Neuronal stem cell (in vitro differentiated cells): ENCODE measurements at regions not wholly inside any gene's neighbourhood (a gene's known extent, or its start where the extent isn't known, plus 50 kb on each side); places are given as distances from the start of the nearest gene placed in this dataset.
"Not testable (repeated sequence)": the region's sequence is repeated elsewhere in the genome, so short reads cannot be mapped to it uniquely, and the experiment has no call there.

Experiments used
- DNase-seq: peaks from one replicate; pipeline ENCODE4 v3.0.0-alpha.2; 2013; ENCODE audit warnings: low spot score
- H2AFZ ChIP-seq: one replicate; pipeline ENCODE4 v1.6.1; 2013; ENCODE audit warnings: mild to moderate bottlenecking, low read length, inconsistent platforms
- H2AK5ac ChIP-seq: 2 replicates; pipeline ENCODE4 v1.6.1; 2013; ENCODE audit warnings: low read depth, mild to moderate bottlenecking, inconsistent platforms, low read length, moderate library complexity, mixed read lengths
- H2BK120ac ChIP-seq: 2 replicates; pipeline ENCODE4 v1.6.1; 2013; ENCODE audit warnings: low read depth, mild to moderate bottlenecking, inconsistent platforms, low read length, moderate library complexity, mixed read lengths
- H2BK12ac ChIP-seq: one replicate; pipeline ENCODE4 v1.6.1; 2013; ENCODE audit warnings: low read length, inconsistent platforms
- H2BK15ac ChIP-seq: 2 replicates; pipeline ENCODE4 v1.6.1; 2013; ENCODE audit warnings: mild to moderate bottlenecking, low read length, inconsistent platforms, mixed read lengths
- H2BK5ac ChIP-seq: one replicate; pipeline ENCODE4 v1.6.1; 2013; ENCODE audit warnings: inconsistent platforms, mild to moderate bottlenecking, low read length, moderate library complexity
- H3K14ac ChIP-seq: one replicate; pipeline ENCODE4 v1.6.1; 2013; ENCODE audit warnings: low read length, inconsistent platforms
- H3K18ac ChIP-seq: 2 replicates; pipeline ENCODE4 v1.6.1; 2013; ENCODE audit warnings: low read length, inconsistent platforms
- H3K23ac ChIP-seq: 2 replicates; pipeline ENCODE4 v1.6.1; 2013; ENCODE audit warnings: low read depth, mild to moderate bottlenecking, mixed read lengths, low read length, inconsistent platforms; ENCODE audit not compliant: poor library complexity
- H3K27ac ChIP-seq: replicated peaks from 3 replicates; pipeline ENCODE4 v1.5.1; 2013; ENCODE audit warnings: low read length, inconsistent platforms
- H3K27me3 ChIP-seq, 3 experiments: 2 replicates each; pipeline ENCODE4 v1.6.1; 2013; ENCODE audit warnings: low read length in 3 of 3, mild to moderate bottlenecking in 2 of 3, inconsistent platforms in 1 of 3, low read depth in 1 of 3, mixed read lengths in 1 of 3, moderate library complexity in 1 of 3; ENCODE audit not compliant: control insufficient read depth in 3 of 3, insufficient read depth in 3 of 3
- H3K36me3 ChIP-seq, 2 donors: replicated peaks in 1 of 2; 2 replicates each; pipeline ENCODE4 v1.6.1; 2013; ENCODE audit warnings: low read length in 2 of 2; ENCODE audit not compliant: control insufficient read depth in 2 of 2, insufficient read depth in 2 of 2
- H3K4ac ChIP-seq: 2 replicates; pipeline ENCODE4 v1.6.1; 2013; ENCODE audit warnings: inconsistent platforms, mild to moderate bottlenecking, low read length, moderate library complexity
- H3K4me1 ChIP-seq, 2 donors: 1 replicate in 1 of 2; 2 replicates in 1 of 2; pipeline ENCODE4 v1.6.1; 2013; ENCODE audit warnings: low read length in 2 of 2, low read depth in 1 of 2; ENCODE audit not compliant: control insufficient read depth in 2 of 2, insufficient read depth in 1 of 2
- H3K4me2 ChIP-seq: one replicate; pipeline ENCODE4 v1.6.1; 2013; ENCODE audit warnings: mild to moderate bottlenecking, low read length, inconsistent platforms; ENCODE audit not compliant: insufficient read depth, poor library complexity, severe bottlenecking
- H3K4me3 ChIP-seq, 2 donors: 2 replicates each; pipeline ENCODE4 v1.5.1; 2013; ENCODE audit warnings: low read length in 2 of 2, mild to moderate bottlenecking in 2 of 2, inconsistent platforms in 1 of 2, moderate library complexity in 1 of 2
- H3K79me1 ChIP-seq: one replicate; pipeline ENCODE4 v1.6.1; 2013; ENCODE audit warnings: low read depth, mild to moderate bottlenecking, inconsistent platforms, low read length, moderate library complexity
- H3K9ac ChIP-seq: one replicate; pipeline ENCODE4 v1.6.1; 2013; ENCODE audit warnings: mild to moderate bottlenecking, low read depth, low read length, inconsistent platforms; ENCODE audit not compliant: poor library complexity
- H3K9me3 ChIP-seq, 2 donors: replicated peaks in 1 of 2; 2 replicates each; pipeline versions ENCODE3 to v1.6.1; 2013; ENCODE audit warnings: low read length in 2 of 2, mild to moderate bottlenecking in 2 of 2, inconsistent platforms in 1 of 2, low read depth in 1 of 2, mixed read lengths in 1 of 2, moderate library complexity in 1 of 2; ENCODE audit not compliant: control insufficient read depth in 2 of 2, insufficient read depth in 1 of 2
- H4K8ac ChIP-seq: one replicate; pipeline ENCODE4 v1.6.1; 2013; ENCODE audit warnings: low read depth, mild to moderate bottlenecking, inconsistent platforms, low read length, moderate library complexity
- H4K91ac ChIP-seq: one replicate; pipeline ENCODE4 v1.6.1; 2013; ENCODE audit warnings: low read length, low read depth, mild to moderate bottlenecking, inconsistent platforms; ENCODE audit not compliant: poor library complexity
- WGBS, 2 donors: extraction: QIAGEN DNeasy Blood & Tissue Kit; methylation state at CpG; one replicate each; pipeline ENCODE4 v1.1.7; 2013; ENCODE audit warnings: missing lambda C conversion rate in 2 of 2, mixed read lengths in 1 of 2; ENCODE audit not compliant: insufficient read length in 2 of 2, insufficient replicate concordance in 1 of 2; ENCODE audit errors: extremely low coverage in 2 of 2; 5-methylcytosine and 5-hydroxymethylcytosine counted together

DNA sequence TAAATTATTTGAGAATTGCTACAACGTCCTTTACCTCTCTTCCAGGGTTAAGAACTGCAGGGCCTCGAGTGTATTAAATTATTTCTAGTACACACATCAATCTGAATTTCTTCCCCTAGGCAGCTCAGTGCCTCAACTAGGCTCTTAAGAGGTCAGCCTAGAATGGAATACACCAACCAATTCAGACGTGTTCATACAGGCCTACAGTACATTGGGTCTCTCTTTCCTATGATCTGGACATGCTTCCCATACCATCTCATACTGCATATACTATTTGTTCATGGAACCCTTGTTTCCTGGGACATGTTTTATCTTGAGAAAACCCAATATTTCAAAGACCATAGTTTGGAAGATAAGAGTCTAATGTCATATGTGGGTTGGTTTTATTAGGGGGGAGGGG lies 434.1 kb upstream of the WWC1 start:
- H2BK12ac ChIP-seq, result no peak overlapping the region
- no peaks in the 10 kb centered on the region for H3K79me1 ChIP-seq
- no peak overlapping the region for H3K4me3 ChIP-seq
- no peaks in the 10 kb centered on the region for H3K4me1 ChIP-seq
- no peak overlapping the region for H3K4ac ChIP-seq
- H3K36me3 ChIP-seq, result no peaks in the 10 kb centered on the region
- H3K9me3 ChIP-seq, result no peaks in the 10 kb centered on the region
- no peak overlapping the region for H3K27ac ChIP-seq
- H3K23ac ChIP-seq, result no peak overlapping the region
- no peak overlapping the region for H2BK120ac ChIP-seq
- no peak overlapping the region for H3K4me2 ChIP-seq
- H3K27me3 ChIP-seq, result no peaks in the 10 kb centered on the region
- H4K8ac ChIP-seq, result no peak overlapping the region
- H2AFZ ChIP-seq, result no peak overlapping the region
- H2AK5ac ChIP-seq, result no peak overlapping the region
- H2BK5ac ChIP-seq, result no peak overlapping the region
- no peak overlapping the region for H3K9ac ChIP-seq
- H3K18ac ChIP-seq, result no peak overlapping the region
- no peak overlapping the region for H2BK15ac ChIP-seq
- H3K14ac ChIP-seq, result no peak overlapping the region
- no peak for DNase-seq
- no peak overlapping the region for H4K91ac ChIP-seq
- no CpG with 5 or more reads among the region's 3 CpGs for WGBS, 2 donors

GRCh38 chr5:167858186-167858855 lies 433.1 kb upstream of the WWC1 start:
- H3K18ac ChIP-seq, H4K8ac ChIP-seq, H3K4me2 ChIP-seq, H3K79me1 ChIP-seq, H3K36me3 ChIP-seq, H3K4ac ChIP-seq, H3K27me3 ChIP-seq, H2BK5ac ChIP-seq, H3K27ac ChIP-seq, H3K9ac ChIP-seq, H2AK5ac ChIP-seq, H4K91ac ChIP-seq, H3K9me3 ChIP-seq, H2BK120ac ChIP-seq, H2BK12ac ChIP-seq, H3K23ac ChIP-seq, H3K4me1 ChIP-seq, DNase-seq, H2AFZ ChIP-seq, H3K14ac ChIP-seq, H3K4me3 ChIP-seq, H2BK15ac ChIP-seq: not testable (repeated sequence)
- no CpG with 5 or more reads among the region's 50 CpGs for WGBS, 2 donors

DNA sequence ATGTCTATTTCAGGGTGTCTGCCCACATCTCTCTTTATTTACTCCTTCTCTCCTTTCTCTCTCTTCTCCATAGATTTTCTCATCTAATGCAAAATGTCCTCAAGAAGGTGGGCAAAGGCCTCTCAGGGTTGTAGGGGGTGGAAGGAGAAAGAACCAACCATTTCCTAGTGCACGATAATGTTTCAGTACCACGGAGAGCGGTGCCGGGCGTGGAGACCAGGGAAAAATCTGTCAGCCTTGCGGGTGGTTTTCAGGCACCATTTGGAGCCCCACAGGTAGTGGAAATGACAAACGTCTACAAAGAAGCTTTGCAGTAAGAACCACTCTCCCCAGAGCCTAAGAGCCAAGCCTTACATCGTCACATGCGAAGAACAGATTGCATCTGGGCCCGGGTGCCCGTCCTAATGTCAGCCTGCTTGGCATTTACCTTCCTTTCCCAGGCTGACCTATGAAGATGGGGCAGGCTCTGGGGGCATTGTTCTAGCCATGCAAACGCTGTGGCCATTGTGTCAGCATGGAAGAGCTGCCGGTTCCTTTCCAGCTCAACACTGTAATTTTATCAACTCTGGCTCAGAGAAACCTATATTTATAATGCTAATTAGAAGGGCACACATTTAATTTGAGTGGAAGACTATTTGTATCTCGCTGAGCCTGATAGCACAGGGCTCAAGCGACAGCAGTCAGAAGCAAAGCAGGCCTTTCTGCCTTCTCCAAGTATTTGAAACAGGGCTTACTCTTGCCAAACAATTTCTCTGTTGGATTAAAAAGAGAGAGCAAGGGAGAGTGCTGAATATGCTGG lies 430.1 kb upstream of the WWC1 start:
- no peaks in the 10 kb centered on the region for H3K79me1 ChIP-seq
- no peak overlapping the region for H2BK120ac ChIP-seq
- no peak overlapping the region for H3K18ac ChIP-seq
- H3K23ac ChIP-seq, result no peak overlapping the region
- H2BK12ac ChIP-seq, result no peak overlapping the region
- H2BK5ac ChIP-seq, result no peak overlapping the region
- H3K27me3 ChIP-seq, result no peaks in the 10 kb centered on the region
- no CpG with 5 or more reads among the region's 15 CpGs for WGBS, 2 donors
- no peak overlapping the region for H4K91ac ChIP-seq
- no peak overlapping the region for H3K4ac ChIP-seq
- DNase-seq, result peak; percentile 58
- H3K4me2 ChIP-seq, result no peak overlapping the region
- no peak overlapping the region for H3K27ac ChIP-seq
- no peak overlapping the region for H3K14ac ChIP-seq
- no peaks in the 10 kb centered on the region for H3K36me3 ChIP-seq
- H4K8ac ChIP-seq, result no peak overlapping the region
- no peaks in the 10 kb centered on the region for H3K9me3 ChIP-seq
- H3K4me1 ChIP-seq, result no peaks in the 10 kb centered on the region
- no peak overlapping the region for H2AK5ac ChIP-seq
- no peak overlapping the region for H2AFZ ChIP-seq
- H3K4me3 ChIP-seq, result no peak overlapping the region
- H2BK15ac ChIP-seq, result no peak overlapping the region
- H3K9ac ChIP-seq, result no peak overlapping the region

- no peak overlapping the region for H2BK15ac ChIP-seq
- no peaks in the 10 kb centered on the region for H3K36me3 ChIP-seq
- H2AFZ ChIP-seq, result no peak overlapping the region
- H4K8ac ChIP-seq, result no peak overlapping the region
- no peak overlapping the region for H2BK12ac ChIP-seq
- no peak overlapping the region for H3K4me3 ChIP-seq
- H3K27me3 ChIP-seq, result no peaks in the 10 kb centered on the region
- no peak for DNase-seq
- no peak overlapping the region for H3K14ac ChIP-seq
- no CpG with 5 or more reads among the region's 2 CpGs for WGBS, 2 donors
- H3K4me1 ChIP-seq, result no peaks in the 10 kb centered on the region
- H3K27ac ChIP-seq, result no peak overlapping the region
- H3K4me2 ChIP-seq, result no peak overlapping the region
- no peak overlapping the region for H2BK5ac ChIP-seq
- no peak overlapping the region for H3K23ac ChIP-seq
- no peaks in the 10 kb centered on the region for H3K9me3 ChIP-seq
- no peak overlapping the region for H3K9ac ChIP-seq
- no peak overlapping the region for H3K18ac ChIP-seq
- H3K79me1 ChIP-seq, result no peaks in the 10 kb centered on the region
- no peak overlapping the region for H2BK120ac ChIP-seq
- no peak overlapping the region for H2AK5ac ChIP-seq
- no peak overlapping the region for H3K4ac ChIP-seq
- H4K91ac ChIP-seq, result no peak overlapping the region
Measured at GRCh38 chr5:167861928-167862426, 429.5 kb upstream of the WWC1 start.
